Pancreas (tissue), 10 donors: ENCODE measurements at regions not wholly inside any gene's neighbourhood (a gene's known extent, or its start where the extent isn't known, plus 50 kb on each side); places are given as distances from the start of the nearest gene placed in this dataset.

Experiments
- ATAC-seq, 4 donors: fragments of 200-7000 bp; cut with Tn5 transposase; one replicate each; pipeline versions ENCODE4 v1.8.0 to v1.9.1; 2020; ENCODE audit warnings: mild to moderate bottlenecking in 4 of 4, moderate library complexity in 4 of 4
- DNase-seq, 6 donors: peaks; one replicate each; pipeline ENCODE4 v3.0.0-alpha.2; 2020
- FAIRE-seq: peaks from 2 replicates; lab custom pipeline; 2012; peaks lifted over from hg19 to GRCh38; lab: Jason Lieb, UNC
- H3K27ac ChIP-seq, 4 donors: fragments of 200-600 bp; sonication (generic); 1 replicate in 3 of 4; 2 replicates in 1 of 4; pipeline versions ENCODE4 v1.5.0 to v1.8.0; 2020
- H3K27me3 ChIP-seq, 4 donors: fragments of 200-600 bp; one replicate each; pipeline ENCODE4 v1.8.0; 2021
- H3K36me3 ChIP-seq, 3 donors: fragments of 200-600 bp; sonication (generic) in 1 of 3; one replicate each; pipeline versions ENCODE4 v1.5.0 to v1.8.0; 2020 to 2021
- H3K4me1 ChIP-seq, 3 donors: fragments of 200-600 bp; one replicate each; pipeline ENCODE4 v1.8.0; 2021
- H3K4me3 ChIP-seq, 4 donors: fragments of 200-600 bp; sonication (generic) in 2 of 4; one replicate each; pipeline versions ENCODE4 v1.5.0 to v1.8.0; 2020 to 2021
- H3K9me3 ChIP-seq, 4 donors: fragments of 200-600 bp; one replicate each; pipeline ENCODE4 v1.8.0; 2021
- CTCF ChIP-seq, 4 donors: fragments of 200-600 bp; sonication (generic) in 3 of 4; IDR thresholded peaks; one replicate each; pipeline versions ENCODE4 v1.5.0 to v1.8.0; 2021; ENCODE audit warnings: antibody characterized with exemption in 4 of 4
- WGBS, 2 donors: extraction: QIAGEN DNeasy Blood & Tissue Kit; methylation state at CpG; one replicate each; pipeline ENCODE4 v1.1.7; 2013; 5-methylcytosine and 5-hydroxymethylcytosine counted together
- intact Hi-C, 3 donors: fragments of 100-400 bp; cut with DNase I; formaldehyde crosslinking; loops; one replicate each; pipeline versions ENCODE4 v1.11.1 to v1.14.2; 2022
- microRNA-seq, 2 donors: library from miRNA; unstranded; fragments of <30 nt; microRNA quantifications; one replicate each; pipeline versions ENCODE4 to v1.1.0, GENCODE V29; 2019 to 2020
- donor health status: healthy with polysubstance abuse.
- donor health status: DM: no; HTN: no; CAD: no; lungs with moderate emphysema.
- donor health status: DM: no; HTN: no; CAD: no.
- donor health status: control.
- donor health status: control.
- donor health status: Bipolar disorder and iron deficiency.
- donor health status: DM: yes; HTN: yes; CAD: no.
- donor health status: DM: no; HTN: no; CAD: no.
- donor health status: DM: no; HTN: no; CAD: no.
- donor health status: DM: yes; HTN: yes; CAD: no.

- no peak for TF ChIP-seq CTCF (IDR thresholded peaks at IDR 0.05)
- 56 to 68% methylated on average over 2 of the region's 2 CpGs for WGBS, 2 donors
- intact Hi-C loops: no loop called here
- Histone ChIP-seq H3K4me3 (no peak overlapping the region), H3K27me3 (no peaks in the 10 kb centered on the region), H3K36me3 (no peaks in the 10 kb centered on the region), H3K27ac (no peak overlapping the region), H3K9me3 (no peaks in the 10 kb centered on the region), H3K4me1 (no peaks in the 10 kb centered on the region)
- FAIRE-seq: no peak
- ATAC-seq: no peak
- no peak for DNase-seq
Measured at GRCh38 chr3:44186111-44186672, 55.5 kb upstream of the TOPAZ1 start.

DNA sequence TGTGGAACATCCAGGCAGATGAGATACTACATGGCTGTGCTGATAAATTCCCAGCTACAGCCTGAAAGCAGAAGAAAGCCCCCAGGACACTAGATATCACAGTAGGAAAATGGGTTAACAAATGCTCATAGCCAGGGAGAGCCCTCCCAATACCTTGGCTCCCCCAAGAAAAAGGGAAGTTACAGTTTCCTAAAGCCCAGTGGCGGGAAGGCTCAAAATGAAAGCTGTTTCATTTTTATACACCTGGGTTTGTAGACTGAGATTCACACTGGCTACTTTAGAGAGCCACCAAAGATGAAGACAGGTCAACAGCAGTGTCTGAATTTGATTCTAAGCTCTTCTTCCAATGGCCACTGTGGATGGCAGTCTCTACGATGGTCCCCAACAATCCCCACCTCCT lies 55.0 kb upstream of the TOPAZ1 start:
- H3K27me3 ChIP-seq: no peaks in the 10 kb centered on the region
- H3K36me3 ChIP-seq: no peaks in the 10 kb centered on the region
- no peak overlapping the region for H3K27ac ChIP-seq
- no peak for FAIRE-seq
- intact Hi-C loops: no loop called here
- H3K4me1 ChIP-seq: no peaks in the 10 kb centered on the region
- DNase-seq: no peak
- no peak for ATAC-seq
- no peak for TF ChIP-seq CTCF (IDR thresholded peaks at IDR 0.05)
- WGBS, 2 donors: 30 to 61% methylated on average over 2 of the region's 2 CpGs
- no peaks in the 10 kb centered on the region for H3K9me3 ChIP-seq
- no peak overlapping the region for H3K4me3 ChIP-seq

Small RNA genes lying in the stretch of these regions (microRNA-seq; reads per million reads assigned to microRNA genes)
- 8.8 to 11.6 reads per million in 2 donors for gene MIR138-1
